ENCODE measurements at regions not wholly inside any gene's neighbourhood (a gene's known extent, or its start where the extent isn't known, plus 50 kb on each side); places are given as distances from the start of the nearest gene placed in this dataset.

DNA sequence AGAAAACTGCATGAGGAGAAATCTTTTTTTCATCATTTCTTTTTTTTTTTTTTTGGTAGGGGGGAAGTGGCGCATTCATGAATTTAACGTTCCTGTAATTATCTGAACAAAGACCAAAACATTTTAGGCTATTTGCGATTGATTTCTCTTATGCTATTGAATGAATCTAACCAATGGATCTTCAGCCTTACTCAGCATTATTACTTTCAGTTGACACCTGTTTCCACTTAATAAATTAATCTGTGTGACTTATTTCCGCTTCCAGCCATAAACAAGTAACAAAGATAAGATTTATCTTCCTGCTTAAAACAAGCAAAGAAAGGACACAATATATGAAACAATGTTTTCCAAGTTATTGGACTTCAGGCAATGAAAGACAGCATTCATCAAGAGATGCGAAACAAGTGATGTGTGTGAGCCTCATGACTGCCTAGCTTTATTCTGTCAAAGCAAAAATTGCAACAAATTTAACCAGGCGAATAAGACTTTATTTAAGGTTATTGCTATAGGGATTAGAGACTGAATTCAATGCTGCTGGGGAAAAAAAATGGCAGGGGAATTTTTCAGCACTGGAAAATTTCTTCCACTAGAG lies 1026.9 kb downstream of the LRFN5 start:
- TF ChIP-seq POLR2A (IDR thresholded peaks at IDR 0.05), result no peak
- TF ChIP-seq, protein P1, sequence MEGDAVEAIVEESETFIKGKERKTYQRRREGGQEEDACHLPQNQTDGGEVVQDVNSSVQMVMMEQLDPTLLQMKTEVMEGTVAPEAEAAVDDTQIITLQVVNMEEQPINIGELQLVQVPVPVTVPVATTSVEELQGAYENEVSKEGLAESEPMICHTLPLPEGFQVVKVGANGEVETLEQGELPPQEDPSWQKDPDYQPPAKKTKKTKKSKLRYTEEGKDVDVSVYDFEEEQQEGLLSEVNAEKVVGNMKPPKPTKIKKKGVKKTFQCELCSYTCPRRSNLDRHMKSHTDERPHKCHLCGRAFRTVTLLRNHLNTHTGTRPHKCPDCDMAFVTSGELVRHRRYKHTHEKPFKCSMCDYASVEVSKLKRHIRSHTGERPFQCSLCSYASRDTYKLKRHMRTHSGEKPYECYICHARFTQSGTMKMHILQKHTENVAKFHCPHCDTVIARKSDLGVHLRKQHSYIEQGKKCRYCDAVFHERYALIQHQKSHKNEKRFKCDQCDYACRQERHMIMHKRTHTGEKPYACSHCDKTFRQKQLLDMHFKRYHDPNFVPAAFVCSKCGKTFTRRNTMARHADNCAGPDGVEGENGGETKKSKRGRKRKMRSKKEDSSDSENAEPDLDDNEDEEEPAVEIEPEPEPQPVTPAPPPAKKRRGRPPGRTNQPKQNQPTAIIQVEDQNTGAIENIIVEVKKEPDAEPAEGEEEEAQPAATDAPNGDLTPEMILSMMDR (IDR thresholded peaks at IDR 0.05 in 4 of 5, conservative IDR thresholded peaks at IDR 0.05 in 1 of 5), result no peak

All from gastrocnemius medialis (tissue), 4 donors.